22Rv1 (cell line): ENCODE measurements at regions not wholly inside any gene's neighbourhood (a gene's known extent, or its start where the extent isn't known, plus 50 kb on each side); places are given as distances from the start of the nearest gene placed in this dataset.

Experiments used
- CTCF ChIP-seq: fragments of 450-650 bp; IDR thresholded peaks from 2 replicates; pipeline ENCODE4 v1.5.1; 2017; ENCODE audit warnings: mild to moderate bottlenecking
- ZFX ChIP-seq: fragments of 450-650 bp; IDR thresholded peaks from 2 replicates; pipeline ENCODE4 v1.6.1; 2017; ENCODE audit warnings: antibody characterized with exemption, borderline replicate concordance

GRCh38 chr12:46073321-46073720 lies 82.9 kb upstream of the SCAF11 start:
- TF ChIP-seq CTCF, result no peak
- TF ChIP-seq ZFX, result no peak
